BE2C (cell line): ENCODE measurements at regions not wholly inside any gene's neighbourhood (a gene's known extent, or its start where the extent isn't known, plus 50 kb on each side); places are given as distances from the start of the nearest gene placed in this dataset.
"Not testable (repeated sequence)": the region's sequence is repeated elsewhere in the genome, so short reads cannot be mapped to it uniquely, and the experiment has no call there.

Experiments used
- DNase-seq: peaks from one replicate; pipeline ENCODE4 v3.0.0-alpha.2; 2020
- H3K27me3 ChIP-seq: fragments of 250-450 bp; sonication (Bioruptor Pico); 2 replicates; pipeline ENCODE4 v1.5.1; 2020; ENCODE audit warnings: mild to moderate bottlenecking
- H3K36me3 ChIP-seq: fragments of 250-450 bp; sonication (Bioruptor Pico); 2 replicates; pipeline ENCODE4 v1.5.1; 2020; ENCODE audit warnings: mild to moderate bottlenecking
- H3K4me1 ChIP-seq: fragments of 250-450 bp; sonication (Bioruptor Pico); 2 replicates; pipeline ENCODE4 v1.5.1; 2020
- H3K4me3 ChIP-seq: 2 replicates; pipeline ENCODE4 v1.5.1; 2011; ENCODE audit warnings: low read depth, low read length
- H3K9me3 ChIP-seq: fragments of 250-450 bp; sonication (Bioruptor Pico); 2 replicates; pipeline ENCODE4 v1.5.1; 2020
- TF ChIP-seq, protein P1 (sequence below): IDR thresholded peaks from 2 replicates; pipeline ENCODE4 v1.5.1; 2012; ENCODE audit warnings: mild to moderate bottlenecking, low read depth, low read length

DNA sequence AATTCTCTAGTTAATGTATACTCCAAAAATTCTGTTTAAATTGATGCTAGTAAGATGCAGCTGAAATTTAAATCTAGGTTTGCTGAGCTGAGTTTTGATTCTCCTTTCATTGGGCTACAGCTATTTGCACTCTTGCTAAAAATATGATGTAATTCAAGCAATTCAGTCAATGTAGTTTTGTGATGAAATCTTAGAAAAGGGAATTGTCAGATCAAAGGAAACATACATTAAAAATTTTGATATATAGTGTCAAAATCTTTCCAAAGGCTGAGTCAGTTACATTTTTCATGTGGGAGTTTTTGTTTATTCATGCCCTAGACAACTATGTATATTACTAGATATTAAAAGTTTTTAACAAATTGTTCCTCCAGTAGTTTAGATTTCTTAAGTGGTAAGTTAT lies 334.9 kb upstream of the DAB2 start:
- TF ChIP-seq, protein P1, sequence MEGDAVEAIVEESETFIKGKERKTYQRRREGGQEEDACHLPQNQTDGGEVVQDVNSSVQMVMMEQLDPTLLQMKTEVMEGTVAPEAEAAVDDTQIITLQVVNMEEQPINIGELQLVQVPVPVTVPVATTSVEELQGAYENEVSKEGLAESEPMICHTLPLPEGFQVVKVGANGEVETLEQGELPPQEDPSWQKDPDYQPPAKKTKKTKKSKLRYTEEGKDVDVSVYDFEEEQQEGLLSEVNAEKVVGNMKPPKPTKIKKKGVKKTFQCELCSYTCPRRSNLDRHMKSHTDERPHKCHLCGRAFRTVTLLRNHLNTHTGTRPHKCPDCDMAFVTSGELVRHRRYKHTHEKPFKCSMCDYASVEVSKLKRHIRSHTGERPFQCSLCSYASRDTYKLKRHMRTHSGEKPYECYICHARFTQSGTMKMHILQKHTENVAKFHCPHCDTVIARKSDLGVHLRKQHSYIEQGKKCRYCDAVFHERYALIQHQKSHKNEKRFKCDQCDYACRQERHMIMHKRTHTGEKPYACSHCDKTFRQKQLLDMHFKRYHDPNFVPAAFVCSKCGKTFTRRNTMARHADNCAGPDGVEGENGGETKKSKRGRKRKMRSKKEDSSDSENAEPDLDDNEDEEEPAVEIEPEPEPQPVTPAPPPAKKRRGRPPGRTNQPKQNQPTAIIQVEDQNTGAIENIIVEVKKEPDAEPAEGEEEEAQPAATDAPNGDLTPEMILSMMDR = no peak
- H3K36me3 ChIP-seq = no peaks in the 10 kb centered on the region
- H3K4me3 ChIP-seq = no peak overlapping the region
- no peaks in the 10 kb centered on the region for H3K9me3 ChIP-seq
- H3K4me1 ChIP-seq = no peaks in the 10 kb centered on the region
- no peak for DNase-seq
- H3K27me3 ChIP-seq = no peaks in the 10 kb centered on the region

DNA sequence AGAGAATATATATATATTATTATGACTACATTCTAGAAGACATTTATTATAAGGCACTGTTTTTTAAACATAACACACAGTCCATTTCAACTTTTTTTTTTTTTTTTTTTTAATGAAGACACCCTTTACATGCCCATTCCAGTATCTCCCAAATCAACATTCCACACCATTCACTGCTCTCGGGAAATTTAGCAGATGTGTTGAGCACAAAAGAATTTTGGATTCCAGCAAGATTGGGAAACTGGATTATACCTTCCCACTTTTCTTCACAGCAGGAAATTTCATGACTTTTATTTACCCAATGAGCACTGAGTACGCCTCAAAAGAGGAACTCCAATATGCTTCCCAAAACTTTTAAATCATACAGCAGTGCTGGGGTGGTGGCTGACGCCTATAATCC lies 333.6 kb upstream of the DAB2 start:
- no peak for DNase-seq
- Histone ChIP-seq H3K27me3 (no peaks in the 10 kb centered on the region), H3K4me1 (no peaks in the 10 kb centered on the region)

DNA sequence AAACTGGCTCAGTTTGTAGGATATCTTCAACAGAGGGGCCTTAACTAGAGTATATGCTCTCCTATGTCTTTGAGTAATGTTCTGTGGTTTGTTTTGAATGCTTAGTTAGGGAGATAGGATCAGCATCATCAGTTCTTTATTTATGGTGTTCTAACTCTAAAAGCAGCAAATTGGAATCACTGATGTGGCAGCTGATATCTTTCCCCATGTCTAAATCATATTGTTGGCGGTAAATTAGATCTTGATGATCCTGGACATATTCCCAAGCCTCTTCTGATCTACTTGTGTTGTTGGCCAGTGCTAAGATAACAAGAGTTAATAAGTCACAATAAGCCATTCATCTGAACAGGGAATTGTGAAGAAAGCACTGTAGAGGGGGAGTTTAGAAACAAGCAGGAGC lies 332.4 kb upstream of the DAB2 start:
- DNase-seq = no peak
- Histone ChIP-seq H3K4me3 (no peak overlapping the region), H3K36me3 (no peaks in the 10 kb centered on the region), H3K4me1 (no peaks in the 10 kb centered on the region), H3K9me3 (no peaks in the 10 kb centered on the region), H3K27me3 (no peaks in the 10 kb centered on the region)
- TF ChIP-seq, protein P1 = no peak

More for the DNA sequence above, 333.6 kb upstream of the DAB2 start:
- Histone ChIP-seq H3K36me3 (no peaks in the 10 kb centered on the region), H3K4me3 (no peak overlapping the region), H3K9me3 (no peaks in the 10 kb centered on the region)
- TF ChIP-seq, protein P1 = no peak

DNA sequence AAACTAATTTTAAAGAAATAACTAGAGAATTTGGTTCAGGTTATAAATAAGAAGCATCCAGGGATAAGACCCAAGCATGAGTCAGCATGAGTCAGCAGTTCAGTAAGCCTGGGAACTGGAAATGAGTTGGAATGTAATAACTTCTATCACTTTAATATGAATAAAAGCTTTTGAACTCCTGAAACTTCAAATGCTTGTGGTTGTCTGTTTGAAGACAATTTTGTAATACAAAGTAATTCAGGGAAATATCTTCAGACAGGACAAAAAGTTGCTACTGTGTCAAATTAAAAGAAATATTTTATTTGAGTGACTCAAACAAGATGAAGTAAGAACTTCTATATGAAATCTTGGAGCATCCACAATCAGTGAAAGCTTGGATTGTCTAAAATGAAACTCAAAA lies 331.2 kb upstream of the DAB2 start:
- no peaks in the 10 kb centered on the region for H3K9me3 ChIP-seq
- no peaks in the 10 kb centered on the region for H3K27me3 ChIP-seq
- no peak overlapping the region for H3K4me3 ChIP-seq
- no peaks in the 10 kb centered on the region for H3K36me3 ChIP-seq
- TF ChIP-seq, protein P1 = no peak
- H3K4me1 ChIP-seq = no peaks in the 10 kb centered on the region
- no peak for DNase-seq

DNA sequence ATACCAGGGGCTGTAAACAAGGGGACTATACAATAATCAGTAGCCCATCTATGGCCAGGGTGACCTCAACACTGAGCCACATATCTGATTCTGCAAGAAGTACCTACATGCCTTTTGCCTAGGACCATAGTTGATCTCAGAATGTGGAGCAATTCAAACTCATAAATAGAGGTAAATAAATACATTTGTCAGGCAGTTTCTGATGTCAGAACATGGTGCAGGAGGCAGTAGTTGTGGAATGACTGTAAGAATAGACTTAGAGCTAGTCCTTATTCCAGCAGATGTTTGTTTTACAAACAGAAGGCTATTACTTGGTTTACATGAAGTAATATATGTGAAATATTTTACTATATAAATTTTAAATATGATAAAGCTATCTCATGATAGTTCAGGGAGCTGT lies 330.7 kb upstream of the DAB2 start:
- Histone ChIP-seq H3K4me1 (no peaks in the 10 kb centered on the region), H3K36me3 (no peaks in the 10 kb centered on the region)
- DNase-seq = no peak

DNA sequence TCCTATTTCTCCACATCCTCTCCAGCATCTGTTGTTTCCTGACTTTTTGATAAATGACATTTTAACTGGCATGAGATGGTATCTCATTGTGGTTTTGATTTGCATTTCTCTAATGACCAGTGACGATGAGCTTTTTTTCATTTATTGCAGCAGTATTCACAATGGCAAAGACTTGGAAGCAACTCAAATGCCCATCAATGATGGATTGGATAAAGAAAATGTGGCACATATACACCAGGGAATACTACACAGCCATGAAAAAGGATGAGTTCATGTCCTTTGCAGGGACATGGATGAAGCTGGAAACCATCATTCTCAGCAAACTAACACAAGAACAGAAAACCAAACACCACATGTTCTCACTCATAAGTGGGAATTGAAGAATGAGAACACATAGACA lies 329.0 kb upstream of the DAB2 start:
- H3K27me3 ChIP-seq, H3K4me3 ChIP-seq, H3K9me3 ChIP-seq, H3K36me3 ChIP-seq, H3K4me1 ChIP-seq, DNase-seq: not testable (repeated sequence)

More for the DNA sequence above, 330.7 kb upstream of the DAB2 start:
- Histone ChIP-seq H3K4me3 (no peak overlapping the region), H3K9me3 (no peaks in the 10 kb centered on the region), H3K27me3 (no peaks in the 10 kb centered on the region)
- TF ChIP-seq, protein P1 = no peak

DNA sequence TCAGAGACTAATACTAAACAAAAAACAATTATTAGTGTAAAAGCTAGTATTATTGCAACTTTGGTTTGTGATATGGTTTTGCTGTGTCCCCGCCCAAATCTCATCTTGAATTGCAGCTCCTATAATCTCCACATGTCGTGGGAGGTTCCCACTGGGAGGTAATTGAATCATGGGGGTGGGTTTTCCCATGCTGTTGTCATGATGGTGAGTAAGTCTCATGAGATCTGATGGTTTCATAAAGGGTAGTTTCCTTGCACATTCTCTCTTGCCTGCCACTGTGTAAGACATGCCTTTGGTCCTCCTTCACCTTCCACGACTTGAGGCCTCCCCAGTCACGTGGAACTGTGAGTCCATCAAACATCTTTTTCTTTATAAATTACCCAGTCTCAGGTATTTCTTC lies 325.9 kb upstream of the DAB2 start:
- Histone ChIP-seq H3K4me1 (no peaks in the 10 kb centered on the region), H3K9me3 (no peaks in the 10 kb centered on the region), H3K36me3 (no peaks in the 10 kb centered on the region), H3K27me3 (no peaks in the 10 kb centered on the region), H3K4me3 (no peak overlapping the region)
- TF ChIP-seq, protein P1 = no peak
- no peak for DNase-seq
